SK-N-SH treated with all-trans-retinoic acid at 6 μM for 48 hours (cell line): ENCODE measurements at regions not wholly inside any gene's neighbourhood (a gene's known extent, or its start where the extent isn't known, plus 50 kb on each side); places are given as distances from the start of the nearest gene placed in this dataset.
"Not testable (repeated sequence)": the region's sequence is repeated elsewhere in the genome, so short reads cannot be mapped to it uniquely, and the experiment has no call there.

ENCODE experiments used
- TOX ChIP-seq: fragments of 250-450 bp; sonication (Bioruptor Pico); IDR thresholded peaks from 2 replicates; pipeline ENCODE4 v1.8.0; 2021; ENCODE audit warnings: mild to moderate bottlenecking, moderate library complexity, borderline replicate concordance
- ZFP3 ChIP-seq: fragments of 250-450 bp; sonication (Bioruptor Pico); IDR thresholded peaks from 2 replicates; pipeline ENCODE4 v1.5.0; 2020; ENCODE audit warnings: mild to moderate bottlenecking, moderate library complexity

DNA sequence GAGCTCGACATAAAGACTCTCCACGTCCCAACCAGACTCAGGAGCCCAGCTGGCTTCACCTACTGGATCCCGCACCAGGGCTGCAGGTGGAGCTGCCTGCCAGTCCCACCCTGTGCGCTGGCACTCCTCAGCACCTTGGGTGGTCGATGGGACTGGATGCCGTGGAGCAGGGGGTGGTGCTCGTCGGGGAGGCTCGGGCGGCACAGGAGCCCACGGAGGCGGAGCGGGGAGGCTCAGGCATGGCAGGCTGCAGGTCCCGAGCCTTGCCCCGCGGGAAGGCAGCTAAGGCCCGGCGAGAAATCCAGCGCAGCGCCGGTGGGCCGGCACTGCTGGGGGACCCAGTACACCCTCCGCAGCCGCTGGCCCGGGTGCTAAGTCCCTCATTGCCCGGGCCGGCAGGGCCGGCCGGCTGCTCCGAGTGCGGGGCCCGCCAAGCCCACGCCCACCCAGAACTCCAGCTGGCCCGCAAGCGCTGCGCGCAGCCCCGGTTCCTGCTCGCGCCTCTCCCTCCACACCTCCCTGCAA, 1520.7 kb downstream of the SUCLG1 start:
- TF ChIP-seq ZFP3, TOX (CRISPR knock-in tag): not testable (repeated sequence)
